GM12878 (cell line): ENCODE measurements at regions not wholly inside any gene's neighbourhood (a gene's known extent, or its start where the extent isn't known, plus 50 kb on each side); places are given as distances from the start of the nearest gene placed in this dataset.

Experiments
- ATAC-seq: fragments of 200-7000 bp; cut with Tn5 transposase; 3 replicates; pipeline ENCODE4 v1.9.1; 2020; ENCODE audit warnings: mild to moderate bottlenecking, moderate library complexity
- BruUV-seq: library from RNA; stranded (reverse); fragments of 400-500 nt; replicated peaks from 2 replicates; lab custom pipeline; 2021; lab: Mats Ljungman, UMichigan
- CTCF ChIA-PET: fragments of 300-600 bp; sonication (Branson Sonifier 250); formaldehyde crosslinking; extraction: SDS; loops from one replicate; lab custom pipeline; 2021; ENCODE audit warnings: inconsistent platforms; lab: Yijun Ruan, JAX
- POLR2A ChIA-PET: fragments of 350-600 bp; formaldehyde crosslinking; extraction: SDS; loops from one replicate; lab custom pipeline; 2021; ENCODE audit warnings: inconsistent platforms; lab: Charles Lee
- RAD21 ChIA-PET: fragments of 300-600 bp; sonication (Branson Sonifier 250); formaldehyde crosslinking; loops from one replicate; lab custom pipeline; 2023; ENCODE audit warnings: antibody characterized with exemption; ENCODE audit not compliant: unreplicated experiment; lab: Charles Lee
- SMC1A ChIA-PET: fragments of 300-600 bp; sonication (Branson Sonifier 250); formaldehyde crosslinking; loops from one replicate; lab custom pipeline; 2023; ENCODE audit not compliant: unreplicated experiment, uncharacterized antibody; lab: Charles Lee
- DNase-seq: peaks from one replicate; pipeline ENCODE4 v3.0.0-alpha.2; 2011; ENCODE audit warnings: low read depth, low spot score
- FAIRE-seq: peaks from 3 replicates; lab custom pipeline; 2011; peaks lifted over from hg19 to GRCh38; lab: Jason Lieb, UNC
- H2AFZ ChIP-seq: 2 replicates; pipeline ENCODE4 v1.6.0; 2011; ENCODE audit warnings: low read depth, low read length, control low read depth; ENCODE audit not compliant: control insufficient read depth
- H3K27ac ChIP-seq: 2 replicates; pipeline ENCODE4 v1.5.1; 2011; ENCODE audit warnings: control low read depth; ENCODE audit not compliant: control insufficient read depth, insufficient read depth
- H3K27me3 ChIP-seq, 2 experiments: replicated peaks in 1 of 2; 2 replicates each; pipeline versions ENCODE4 v1.6.0 to v1.6.1; 2011; ENCODE audit warnings: low read length in 1 of 2; ENCODE audit not compliant: control insufficient read depth in 2 of 2, insufficient read depth in 2 of 2
- H3K36me3 ChIP-seq, 2 experiments: 2 replicates each; pipeline ENCODE4 v1.5.1; 2011; ENCODE audit warnings: low read length in 1 of 2; ENCODE audit not compliant: control insufficient read depth in 2 of 2, insufficient read depth in 2 of 2
- H3K4me1 ChIP-seq: 2 replicates; pipeline ENCODE4 v1.6.1; 2011; ENCODE audit warnings: mild to moderate bottlenecking, low read length, moderate library complexity, mixed read lengths; ENCODE audit not compliant: control insufficient read depth, insufficient read depth
- H3K4me2 ChIP-seq: 2 replicates; pipeline ENCODE4 v1.6.0; 2011; ENCODE audit warnings: control low read depth; ENCODE audit not compliant: control insufficient read depth, insufficient read depth
- H3K4me3 ChIP-seq: fragments of 200-600 bp; sonication (generic); 2 replicates; pipeline ENCODE4 v1.5.1; 2016
- H3K79me2 ChIP-seq: 2 replicates; pipeline ENCODE4 v1.6.0; 2011; ENCODE audit warnings: low read length; ENCODE audit not compliant: control insufficient read depth, insufficient read depth
- H3K9ac ChIP-seq: 2 replicates; pipeline ENCODE4 v1.8.0; 2011; ENCODE audit warnings: low read length, control low read depth, mixed read lengths; ENCODE audit not compliant: control insufficient read depth, insufficient read depth
- H3K9me3 ChIP-seq: replicated peaks from 3 replicates; pipeline ENCODE4 v1.5.1; 2011; ENCODE audit warnings: mild to moderate bottlenecking, low read length; ENCODE audit not compliant: control insufficient read depth, insufficient read depth
- H4K20me1 ChIP-seq: 2 replicates; pipeline ENCODE4 v1.6.0; 2011; ENCODE audit not compliant: control insufficient read depth, insufficient read depth
- CEBPZ ChIP-seq: fragments of 150-350 bp; IDR thresholded peaks from 2 replicates; pipeline ENCODE4 v1.6.1; 2016; ENCODE audit warnings: low read depth, low read length
- ESRRA ChIP-seq: IDR thresholded peaks from 2 replicates; pipeline ENCODE4 v1.6.1; 2012; ENCODE audit warnings: mild to moderate bottlenecking, low read length, improper control_type of control experiment
- HDGF ChIP-seq: fragments of 450-650 bp; IDR thresholded peaks from 2 replicates; pipeline ENCODE4 v1.6.1; 2016; ENCODE audit warnings: antibody characterized with exemption
- HSF1 ChIP-seq: fragments of 150-350 bp; IDR thresholded peaks from 2 replicates; pipeline ENCODE4 v1.6.1; 2014; ENCODE audit warnings: mild to moderate bottlenecking, low read depth, low read length
- NRF1 ChIP-seq: conservative IDR thresholded peaks from 2 replicates; pipeline ENCODE4 v1.6.1; 2011; ENCODE audit warnings: mild to moderate bottlenecking, low read depth, low read length, improper control_type of control experiment
- SREBF2 ChIP-seq: IDR thresholded peaks from 2 replicates; pipeline ENCODE4 v1.6.1; 2012; ENCODE audit warnings: mild to moderate bottlenecking, low read length
- ZNF217 ChIP-seq: fragments of 450-650 bp; IDR thresholded peaks from 2 replicates; pipeline ENCODE4 v1.6.1; 2017; ENCODE audit warnings: antibody characterized with exemption, mild to moderate bottlenecking
- WGBS: methylation state at CpG from one replicate; pipeline ENCODE4 v1.1.6; 2016; ENCODE audit warnings: low lambda C conversion rate; ENCODE audit not compliant: insufficient replicate concordance, insufficient coverage; ENCODE audit errors: missing lambda C conversion rate; 5-methylcytosine and 5-hydroxymethylcytosine counted together
- in situ Hi-C: fragments of 300-500 bp; cut with MboI; formaldehyde crosslinking; loops from 9 replicates; pipeline ENCODE4 v1.14.3; 2018; ENCODE audit warnings: mixed read lengths
- intact Hi-C: fragments of 100-400 bp; cut with micrococcal nuclease; formaldehyde crosslinking; loops from one replicate; pipeline ENCODE4 v1.14.2; 2022; ENCODE audit not compliant: unreplicated experiment

- intact Hi-C loops = no loop called here
- no peak overlapping the region for H3K4me2 ChIP-seq
- FAIRE-seq = no peak
These were observed 146.3 kb downstream of the TMCO5A start for GRCh38 chr15:38080651-38081275.

More at GRCh38 chr15:38080651-38081275, 146.3 kb downstream of the TMCO5A start:
- ChIA-PET RAD21 (no interaction called here), SMC1A (interaction anchor here (1.0 to 4.0 kb wide), 4 partner anchors 12 to 219 kb away, joined by 3 to 15 read pairs (median 4); no protein-coding TSS in a partner anchor), POLR2A (interaction anchor here (0.6 to 1.5 kb wide), 2 partner anchors 11 to 59 kb away, joined by 4 to 5 read pairs; no protein-coding TSS in a partner anchor), CTCF (interaction anchor here (1.3 to 2.1 kb wide), 2 partner anchors 11 to 22 kb away, joined by 4 to 5 read pairs; no protein-coding TSS in a partner anchor)
- ATAC-seq (no peak), DNase-seq (no peak)
- Histone ChIP-seq H3K9me3 (no peaks in the 10 kb centered on the region; the same call in 2 of the 3 replicates), H2AFZ (no peak overlapping the region), H4K20me1 (no peaks in the 10 kb centered on the region), H3K4me3 (no peak overlapping the region), H3K79me2 (no peaks in the 10 kb centered on the region), H3K36me3 (no peaks in the 10 kb centered on the region), H3K9ac (no peak overlapping the region), H3K27ac (no peak overlapping the region), H3K27me3 (no peaks in the 10 kb centered on the region), H3K4me1 (peaks cover 30% of the 10 kb centered on the region)
- no TSS peak for BruUV-seq
- TF ChIP-seq HDGF (no peak), CEBPZ (no peak), ZNF217 (no peak), HSF1 (no peak), NRF1 (no peak), SREBF2 (no peak), ESRRA (no peak)
- 34% methylated on average over 3 of the region's 3 CpGs for WGBS
- in situ Hi-C loops = no loop called here
